NCI-H524 treated with DMSO at 0.1 percent for 48 hours (cell line): ENCODE measurements at regions not wholly inside any gene's neighbourhood (a gene's known extent, or its start where the extent isn't known, plus 50 kb on each side); places are given as distances from the start of the nearest gene placed in this dataset.
"Not testable (repeated sequence)": the region's sequence is repeated elsewhere in the genome, so short reads cannot be mapped to it uniquely, and the experiment has no call there.

Source experiments
- DNase-seq: peaks from one replicate; lab custom pipeline; 2025; lab: John Stamatoyannopoulos, UW

DNA sequence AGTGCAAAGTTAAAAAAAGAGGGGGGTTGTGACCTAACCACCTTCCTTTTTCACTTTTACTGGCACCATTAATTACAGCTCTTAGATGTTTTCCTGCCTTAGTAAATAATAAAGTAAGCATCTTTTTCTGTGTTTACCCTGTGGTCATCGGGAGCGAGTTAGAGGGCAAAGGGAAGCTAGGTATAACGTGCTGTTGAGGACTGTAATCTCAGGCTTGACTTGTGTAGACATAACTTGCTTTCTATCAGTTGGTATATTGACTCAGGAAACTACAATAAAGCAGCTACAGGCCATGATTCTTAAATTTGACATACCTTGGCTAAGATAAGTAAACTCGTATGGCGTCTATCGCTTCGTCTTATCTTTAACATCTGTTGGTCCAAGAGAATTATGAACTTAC, 509.8 kb upstream of the CHD1 start:
- DNase-seq = no peak

DNA sequence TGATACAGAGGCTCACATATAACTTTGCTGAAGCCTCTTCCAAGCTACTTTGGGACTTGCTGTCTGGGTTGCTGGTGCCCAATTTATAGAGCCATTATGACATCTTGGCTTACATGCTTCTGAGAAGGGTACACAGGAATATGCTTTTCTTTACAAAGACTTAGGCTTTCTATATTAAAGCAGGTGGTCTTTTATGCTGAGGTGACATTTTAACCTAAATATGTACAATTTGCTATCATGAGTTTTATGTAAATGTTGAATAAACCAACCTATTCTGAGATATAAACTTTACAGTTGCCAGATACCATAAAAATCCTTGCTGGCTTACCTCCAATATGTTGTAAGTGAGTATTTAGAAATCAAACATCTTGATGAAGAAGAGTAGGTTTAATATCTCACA, 509.2 kb upstream of the CHD1 start:
- no peak for DNase-seq

DNA sequence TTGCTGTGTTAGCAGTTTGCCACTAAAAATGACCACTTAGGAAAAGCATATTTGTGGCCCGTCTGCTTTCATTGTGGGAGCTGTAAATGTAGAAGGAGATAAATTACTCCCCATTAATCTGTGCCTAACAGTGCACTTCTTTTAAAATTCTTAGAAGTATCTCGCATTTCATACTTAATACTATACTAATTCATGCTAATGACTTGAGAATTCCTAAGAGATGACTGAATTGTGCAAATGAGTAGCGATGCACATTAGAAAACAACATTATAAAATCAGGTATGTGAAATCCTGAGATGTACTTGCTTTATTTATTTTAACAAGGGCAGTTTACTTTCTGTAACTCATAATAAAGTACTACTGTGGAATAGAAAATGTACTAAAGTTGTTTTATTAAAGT, 494.6 kb upstream of the CHD1 start:
- DNase-seq = not testable (repeated sequence)

DNA sequence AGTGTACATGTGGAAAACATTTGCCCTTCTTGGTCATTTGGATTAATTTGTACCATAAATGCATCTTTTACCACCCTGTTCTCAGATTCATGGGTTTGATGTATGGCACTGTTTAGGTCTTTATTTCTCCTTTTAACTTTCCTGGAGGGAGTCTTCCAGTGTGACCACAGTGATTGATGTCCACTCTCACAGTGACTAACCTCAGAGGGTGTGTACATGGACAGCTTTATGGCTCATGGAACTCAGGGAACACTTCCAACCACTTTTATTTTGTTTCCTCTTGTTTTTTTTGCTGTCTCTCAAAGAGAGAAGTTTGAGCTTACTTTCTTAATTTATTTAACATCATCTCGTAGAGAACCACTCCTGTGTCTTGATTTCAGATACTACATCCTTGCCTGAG, 489.8 kb upstream of the CHD1 start:
- DNase-seq = not testable (repeated sequence)

DNA sequence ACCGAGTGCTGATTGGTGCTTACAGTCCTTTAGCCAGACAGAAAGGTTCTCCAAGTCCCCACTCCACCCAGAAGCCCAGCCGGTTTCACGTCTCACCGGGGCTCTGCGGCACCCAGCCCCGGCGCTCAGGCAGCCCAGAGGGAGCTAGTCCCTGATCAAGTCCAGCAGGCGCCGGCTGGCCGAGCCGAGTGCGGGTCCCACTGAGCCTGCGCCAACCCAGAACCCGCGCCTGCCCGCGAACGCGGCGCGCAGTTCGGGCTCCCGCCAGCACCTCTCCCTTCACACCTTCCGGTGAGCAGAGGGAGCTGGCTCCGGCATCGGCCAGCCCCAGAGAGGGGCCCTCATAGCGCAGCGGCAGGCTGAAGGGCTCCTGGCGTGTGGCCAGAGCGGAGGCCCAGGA, 481.6 kb upstream of the CHD1 start:
- DNase-seq = not testable (repeated sequence)

DNA sequence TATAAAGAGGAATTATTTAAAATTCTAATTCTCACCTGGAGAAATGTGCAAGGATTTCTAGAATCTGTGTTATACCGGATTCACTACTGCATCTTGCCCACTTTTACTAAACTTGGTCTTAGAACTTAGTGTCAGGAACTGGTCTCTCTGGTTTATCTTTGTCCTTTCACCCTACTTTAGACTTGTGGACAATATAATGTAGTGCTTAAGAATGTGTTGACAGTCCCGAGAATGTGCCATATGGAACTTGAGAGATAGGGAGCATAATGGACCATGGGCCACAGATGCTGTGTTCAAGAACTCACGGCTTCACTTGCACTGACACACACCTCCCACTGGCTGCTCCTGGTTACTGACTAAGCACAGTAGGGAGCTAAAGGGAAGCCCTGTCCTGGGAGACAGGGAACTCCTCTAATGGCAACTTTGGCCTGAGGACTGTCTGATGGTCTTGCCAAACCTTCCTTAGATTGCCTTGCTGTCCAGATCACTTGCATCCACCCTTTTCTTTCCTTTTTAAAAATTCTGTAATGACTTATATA, 476.0 kb upstream of the CHD1 start:
- not testable (repeated sequence) for DNase-seq

DNA sequence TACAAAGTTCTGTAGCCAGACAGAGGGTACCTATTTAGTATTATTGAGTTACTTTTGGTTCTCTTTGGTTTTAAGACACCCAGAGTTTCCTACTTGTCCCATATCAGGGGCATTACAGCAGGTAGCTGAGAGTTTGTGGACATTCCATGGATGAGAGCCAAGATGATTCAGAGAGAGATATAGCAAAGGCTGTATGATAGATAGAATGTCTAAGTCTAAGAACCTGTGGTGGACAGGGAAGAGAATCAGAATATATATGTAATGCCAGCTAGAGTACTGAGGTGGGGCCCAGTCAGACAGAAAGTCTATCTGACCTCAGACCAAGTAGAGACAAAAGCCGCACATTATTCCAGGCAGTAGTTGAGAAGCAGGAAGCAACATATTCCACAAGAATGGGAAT, 471.8 kb upstream of the CHD1 start:
- not testable (repeated sequence) for DNase-seq

DNA sequence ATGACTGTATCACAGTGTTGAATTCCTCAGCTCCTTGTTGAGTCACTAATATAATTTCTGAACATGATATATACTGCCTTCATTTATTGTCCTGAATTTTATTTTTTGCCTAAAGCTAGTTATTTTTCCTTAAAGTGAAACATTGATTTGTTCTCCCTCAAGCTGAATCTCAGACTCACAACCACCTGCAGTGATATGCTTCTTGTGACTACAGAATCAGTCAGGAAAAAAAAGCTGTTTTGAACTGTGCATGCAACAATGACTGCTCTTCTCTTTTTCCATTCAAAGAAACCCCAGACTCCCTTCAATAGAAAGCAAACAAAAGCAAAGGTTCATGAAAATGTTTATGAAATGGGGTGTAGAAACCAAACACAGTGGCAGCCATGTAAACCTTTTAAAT, 470.2 kb upstream of the CHD1 start:
- no peak for DNase-seq

DNA sequence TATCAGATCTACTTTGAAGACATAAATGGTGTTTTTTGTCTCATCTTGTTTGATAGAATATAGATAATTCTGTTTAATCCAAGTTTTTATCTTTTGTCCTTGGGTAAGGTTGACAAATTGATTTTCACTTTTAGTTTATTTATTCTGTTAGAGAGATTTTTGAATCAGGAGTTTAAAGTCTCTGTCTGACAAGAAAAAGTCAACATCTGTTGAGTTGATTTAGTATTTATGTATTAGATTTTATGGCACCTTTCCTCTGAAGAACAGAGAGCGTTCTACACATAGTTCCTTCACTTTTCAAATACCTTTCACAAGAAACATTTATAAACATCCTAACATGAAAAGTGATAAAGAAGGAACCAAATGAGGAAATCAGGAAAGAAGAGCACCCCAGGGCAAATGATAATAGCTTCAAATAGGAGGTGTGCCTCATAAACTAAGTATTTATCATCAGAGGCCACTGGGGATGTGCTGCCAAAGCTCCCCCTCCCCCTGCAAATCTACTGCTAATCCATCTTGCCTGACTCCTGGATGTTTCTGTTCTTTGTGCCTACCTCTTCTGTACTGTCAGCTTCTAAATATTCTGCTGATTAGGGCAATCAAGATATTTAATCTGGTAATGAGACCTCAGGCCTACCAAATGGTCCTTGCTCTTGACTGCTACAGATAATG, 457.7 kb upstream of the CHD1 start:
- DNase-seq = no peak

DNA sequence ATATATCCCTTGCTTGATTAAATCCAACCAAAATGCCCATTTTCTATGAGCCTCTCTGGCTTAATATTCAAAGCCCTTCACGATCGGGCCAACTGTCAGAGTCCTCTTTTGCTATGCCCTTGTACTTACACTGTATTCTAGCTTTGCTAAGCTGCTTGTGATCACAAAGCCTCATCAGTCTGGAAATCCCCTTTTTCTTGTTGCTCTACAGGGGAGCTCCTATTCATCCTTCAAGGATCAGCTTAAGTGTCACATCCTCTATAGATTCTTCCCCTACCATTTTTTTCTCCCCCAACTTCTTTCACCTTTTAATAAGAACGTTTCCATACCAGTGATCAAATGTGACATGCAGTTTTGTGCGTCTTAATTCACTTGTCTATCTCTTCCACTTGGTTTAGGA, 450.4 kb upstream of the CHD1 start:
- no peak for DNase-seq

DNA sequence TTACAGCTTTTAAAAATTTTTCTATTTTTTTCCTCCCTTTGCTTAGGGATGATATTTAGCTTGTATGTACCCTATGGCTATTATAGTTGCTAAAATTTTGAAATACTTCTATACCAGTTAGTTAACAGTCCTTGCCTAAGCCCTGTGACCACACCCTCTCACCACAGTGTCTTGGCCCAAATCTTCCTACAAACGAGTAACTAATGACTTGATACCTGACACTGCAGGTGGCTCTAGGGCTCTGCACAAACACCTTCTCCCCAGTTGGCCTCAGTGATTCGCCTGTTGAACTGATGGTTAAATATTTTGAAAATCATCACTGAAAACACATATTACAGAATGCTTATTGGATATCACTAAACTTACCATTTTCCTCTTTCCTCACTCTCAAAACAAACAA, 449.6 kb upstream of the CHD1 start:
- no peak for DNase-seq

DNA sequence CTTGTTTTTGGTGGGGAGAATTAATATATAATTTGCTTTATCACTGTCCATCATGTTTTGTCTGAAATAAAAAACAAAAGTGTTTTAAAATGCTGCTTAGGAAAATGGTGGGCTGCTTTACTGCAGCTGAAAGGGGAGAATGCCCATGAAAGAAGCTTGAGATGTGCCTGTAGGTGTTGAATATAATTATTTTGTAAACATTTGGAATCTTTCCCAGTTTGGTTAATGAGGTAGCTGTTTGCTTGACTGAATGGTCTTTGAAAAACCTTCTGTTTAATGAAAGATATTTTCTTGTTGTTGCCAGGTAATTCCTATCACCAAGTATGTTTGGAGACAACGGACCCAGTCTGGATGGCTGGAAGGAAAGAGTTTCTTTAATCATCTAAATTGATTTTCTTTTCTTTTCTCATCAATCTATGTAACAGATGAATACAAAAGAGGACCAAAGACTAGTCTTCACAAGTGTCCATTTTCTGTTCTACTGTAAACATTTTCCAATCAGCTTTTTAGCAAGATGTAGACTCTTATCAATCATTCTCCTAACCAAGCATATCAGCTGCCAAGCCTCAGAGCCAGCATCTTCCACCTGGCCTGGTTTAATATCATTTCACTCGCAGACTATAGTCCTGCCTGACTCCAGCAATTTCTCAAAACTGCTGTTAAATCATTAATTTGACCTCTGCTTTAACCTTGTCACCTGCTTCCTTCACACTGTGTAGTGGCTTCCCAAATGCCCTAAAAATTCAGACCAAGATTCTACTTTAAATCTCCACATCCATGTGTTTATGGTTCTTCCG, 441.2 kb upstream of the CHD1 start:
- no peak for DNase-seq

DNA sequence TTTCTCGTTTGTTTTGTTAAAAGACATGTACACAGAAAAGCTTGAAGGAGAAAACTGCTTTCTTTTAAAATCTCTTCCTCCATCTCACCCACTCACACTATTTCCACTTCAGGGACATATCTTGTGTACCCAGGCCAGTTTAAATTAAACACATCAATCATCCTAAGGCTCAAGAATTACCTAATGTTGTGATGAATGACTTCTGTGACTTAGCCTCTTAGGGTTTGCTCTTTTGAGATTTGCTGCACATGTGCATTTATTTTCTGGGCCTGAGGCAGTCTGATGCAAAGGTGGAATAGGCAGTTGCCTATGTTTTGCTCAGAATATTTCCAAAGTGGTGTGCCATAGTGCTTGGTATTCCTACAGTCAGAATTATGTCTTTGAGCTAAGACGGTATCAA, 439.9 kb upstream of the CHD1 start:
- no peak for DNase-seq

DNA sequence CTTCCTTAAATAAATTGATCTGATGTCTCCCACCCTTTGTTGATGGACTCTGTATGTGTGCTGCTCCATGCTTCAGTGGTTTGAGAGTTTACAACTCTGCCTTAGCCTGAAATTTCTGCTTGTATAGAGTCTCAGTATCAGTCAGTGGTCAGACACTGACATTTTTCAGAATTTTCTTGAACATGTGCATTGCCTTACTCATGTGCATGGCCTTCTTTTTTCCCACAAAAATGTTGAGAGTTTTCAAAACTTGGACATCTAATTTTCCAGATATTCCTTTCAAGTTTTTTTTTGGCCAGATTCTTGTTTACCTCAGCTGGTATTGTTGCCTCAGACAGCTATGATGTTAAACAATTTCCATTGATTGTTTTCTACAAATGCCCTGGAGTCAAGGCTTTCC, 427.1 kb upstream of the CHD1 start:
- DNase-seq = no peak

DNA sequence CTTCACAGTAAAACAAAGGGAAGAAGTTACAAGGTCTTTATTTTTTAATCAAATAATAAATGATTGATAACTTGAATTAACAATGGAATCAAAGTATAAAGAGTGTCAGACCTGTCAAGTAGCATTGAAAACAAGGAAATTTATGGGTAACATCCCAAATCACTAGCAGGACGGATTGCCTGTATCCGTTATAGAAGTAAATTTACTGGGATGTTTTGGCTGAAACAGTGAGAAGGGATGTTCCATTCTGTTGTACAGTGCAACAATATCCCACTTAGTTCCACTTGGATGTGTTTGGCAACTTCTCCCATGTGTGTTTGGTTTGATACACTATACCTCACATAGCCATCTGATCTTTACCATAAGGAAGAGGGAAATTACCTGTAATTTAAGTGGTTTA, 421.0 kb upstream of the CHD1 start:
- DNase-seq = no peak

DNA sequence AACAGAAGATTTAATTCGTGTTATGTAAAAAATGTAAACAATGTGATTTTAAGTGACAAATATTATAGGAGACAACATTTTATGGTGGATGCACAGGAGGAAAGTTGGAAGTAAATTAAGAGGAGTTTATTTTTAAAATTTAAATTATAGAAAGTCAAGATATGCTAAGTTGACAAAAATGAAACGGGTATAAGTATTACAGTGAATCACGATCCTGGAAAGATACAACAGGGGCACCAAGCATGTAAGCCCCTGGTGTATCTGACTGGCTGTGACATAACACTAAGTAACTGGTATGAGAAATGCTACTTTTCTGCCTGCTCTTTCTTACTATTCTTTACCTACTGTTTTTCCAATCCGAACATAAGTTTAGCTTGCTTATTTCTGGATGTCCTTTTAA, 419.8 kb upstream of the CHD1 start:
- DNase-seq = no peak

DNA sequence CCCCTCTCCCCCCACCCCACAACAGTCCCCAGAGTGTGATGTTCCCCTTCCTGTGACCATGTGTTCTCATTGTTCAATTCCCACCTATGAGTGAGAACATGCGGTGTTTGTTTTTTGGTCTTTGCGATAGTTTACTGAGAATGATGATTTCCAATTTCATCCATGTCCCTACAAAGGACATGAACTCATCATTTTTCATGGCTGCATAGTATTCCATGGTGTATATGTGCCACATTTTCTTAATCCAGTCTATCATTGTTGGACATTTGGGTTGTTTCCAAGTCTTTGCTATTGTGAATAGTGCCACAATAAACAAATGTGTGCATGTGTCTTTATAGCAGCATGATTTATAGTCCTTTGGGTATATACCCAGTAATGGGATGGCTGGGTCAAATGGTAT, 411.0 kb upstream of the CHD1 start:
- DNase-seq = not testable (repeated sequence)

DNA sequence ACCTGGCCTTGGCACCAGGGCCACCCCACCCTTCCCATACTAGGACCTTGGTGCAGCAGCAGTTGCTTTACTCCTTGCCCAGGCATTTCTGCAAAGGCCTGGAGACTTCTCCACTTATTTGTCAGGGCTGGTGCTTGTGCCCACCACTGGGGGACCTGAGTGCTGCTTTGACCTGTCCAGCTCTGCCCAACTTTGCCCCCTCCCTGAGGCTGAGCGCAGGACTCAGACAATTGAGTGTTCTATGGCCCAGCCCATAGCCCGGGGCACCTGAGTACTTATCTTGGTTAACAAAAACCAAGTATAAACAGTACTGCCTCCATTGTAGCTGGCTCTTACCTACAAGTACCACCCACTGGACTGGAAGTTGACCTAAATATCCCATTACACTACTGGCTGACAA, 406.1 kb upstream of the CHD1 start:
- DNase-seq = no peak

DNA sequence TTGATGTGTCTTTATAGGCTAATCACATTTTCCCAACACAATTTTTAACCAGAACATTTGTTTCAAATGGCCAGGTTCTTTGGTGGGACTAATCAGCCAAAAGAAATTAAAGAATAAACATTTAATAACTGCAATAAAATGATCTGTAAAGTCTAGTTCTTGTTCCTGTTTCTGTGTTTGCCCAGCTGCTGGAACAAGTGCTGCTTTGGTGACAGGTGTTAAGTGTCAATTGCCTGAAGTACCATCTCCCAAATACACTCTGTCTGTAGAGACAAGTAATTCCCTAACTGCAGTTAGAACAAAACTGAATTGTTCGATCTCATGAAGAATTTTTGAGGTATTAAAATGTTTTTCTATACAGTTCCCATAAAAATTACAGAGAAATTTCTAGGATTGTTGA, 402.3 kb upstream of the CHD1 start:
- no peak for DNase-seq

DNA sequence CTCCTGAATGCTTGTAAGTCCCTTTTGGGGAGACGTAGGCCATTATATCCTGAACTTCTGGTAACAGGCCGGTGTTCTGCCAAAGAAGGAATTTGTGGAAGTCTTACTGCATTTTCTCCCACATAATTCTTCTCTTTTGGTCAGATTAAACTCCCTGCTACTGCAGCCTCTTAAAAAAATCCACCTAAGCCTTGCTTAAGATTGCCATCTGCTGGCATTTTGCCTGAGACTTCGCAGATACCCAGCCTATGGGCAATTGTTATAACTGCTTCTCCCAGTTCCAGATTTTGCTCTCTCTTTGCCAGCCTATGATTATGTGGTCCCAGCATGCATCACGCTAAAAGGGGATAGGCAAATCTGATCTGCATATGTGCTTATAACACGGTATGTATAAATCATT, 391.6 kb upstream of the CHD1 start:
- DNase-seq = peak; percentile 68

DNA sequence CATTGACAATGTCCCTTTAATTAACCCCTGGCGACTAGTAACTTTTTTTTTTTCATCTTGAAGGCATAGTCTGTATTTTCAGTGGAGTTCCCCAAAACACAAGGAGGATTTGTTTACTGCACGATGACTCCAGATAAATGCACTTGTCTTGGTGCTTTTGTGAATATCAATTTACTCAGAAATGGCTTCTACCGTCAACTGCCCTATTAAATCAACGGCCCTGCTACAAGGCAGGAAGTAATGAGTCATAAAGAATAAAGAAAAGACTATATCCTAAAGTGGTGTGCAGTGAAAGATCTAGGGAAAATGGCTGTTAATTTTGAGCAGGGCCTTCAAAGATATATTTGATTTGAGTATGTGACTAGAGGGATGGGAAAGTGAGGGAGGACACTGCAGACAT, 388.3 kb upstream of the CHD1 start:
- DNase-seq = no peak

DNA sequence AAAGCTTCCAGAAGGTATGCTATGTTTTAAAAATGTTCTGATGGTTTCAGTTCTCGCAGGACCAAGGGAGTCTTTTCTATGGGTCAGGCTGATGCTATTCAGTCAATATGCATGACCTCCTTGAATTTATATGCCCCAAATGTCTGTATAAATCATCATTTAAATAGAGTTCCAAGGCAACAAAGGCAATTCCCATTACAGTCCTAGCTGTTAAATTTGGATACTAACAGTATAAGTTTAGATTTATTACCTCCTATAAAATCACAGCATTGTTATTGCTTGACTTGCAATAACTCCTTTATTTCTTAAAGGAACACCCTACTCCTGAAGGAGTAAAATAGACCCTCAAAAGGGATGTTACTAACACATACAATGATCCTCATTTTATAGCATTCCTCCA, 387.7 kb upstream of the CHD1 start:
- no peak for DNase-seq

DNA sequence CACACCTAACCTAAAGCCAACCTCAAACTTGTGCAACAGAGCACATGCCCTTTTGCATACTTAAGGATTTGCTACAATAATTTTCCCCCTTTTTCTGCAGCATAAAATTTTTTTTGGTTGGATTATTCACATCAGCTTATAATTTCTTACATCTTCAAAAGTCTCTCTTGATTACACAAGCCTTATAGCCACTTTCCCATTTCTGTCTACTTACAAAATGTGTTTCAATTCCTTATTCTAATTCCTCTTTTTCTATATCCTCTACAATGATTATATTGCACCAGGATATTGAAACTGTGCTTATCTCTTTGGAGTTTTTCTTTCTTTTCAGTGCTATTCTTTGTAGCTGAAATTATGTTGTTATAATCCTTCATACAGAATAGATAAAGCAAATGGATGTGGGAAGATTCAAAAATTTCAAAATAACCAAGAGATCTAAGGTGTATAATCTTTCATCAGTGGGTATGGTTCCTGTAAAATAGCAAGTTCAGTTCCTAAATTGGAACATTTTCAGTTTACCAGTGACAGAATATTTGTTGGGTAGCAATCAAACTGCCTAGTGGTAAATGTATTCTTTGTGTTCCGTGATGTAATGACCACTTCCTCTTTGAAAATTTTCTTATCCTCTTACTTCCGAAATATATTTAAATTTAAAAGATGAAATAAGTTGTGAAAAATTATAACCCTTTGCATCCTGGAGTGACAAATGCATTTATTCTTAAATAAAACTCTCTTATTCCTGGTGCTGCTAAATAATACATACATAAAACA, 386.8 kb upstream of the CHD1 start:
- no peak for DNase-seq
